Mesothelial cell of epicardium (in vitro differentiated cells): ENCODE measurements at regions not wholly inside any gene's neighbourhood (a gene's known extent, or its start where the extent isn't known, plus 50 kb on each side); places are given as distances from the start of the nearest gene placed in this dataset.

Experiments
- DNase-seq, 2 experiments: peaks; one replicate each; pipeline ENCODE4 v3.0.0; 2021; ENCODE audit warnings: low spot score in 2 of 2; ENCODE audit not compliant: unreplicated experiment in 2 of 2
- H3K27ac Mint-ChIP-seq: 2 replicates; pipeline ENCODE4 v1.8.0; 2021; ENCODE audit warnings: mixed read lengths
- H3K27me3 Mint-ChIP-seq: 2 replicates; pipeline ENCODE4 v1.8.0; 2021; ENCODE audit warnings: low read depth, mixed read lengths
- H3K36me3 Mint-ChIP-seq: 2 replicates; pipeline ENCODE4 v1.8.0; 2021; ENCODE audit warnings: mixed read lengths
- H3K4me1 Mint-ChIP-seq: 2 replicates; pipeline ENCODE4 v1.8.0; 2021; ENCODE audit warnings: mixed read lengths
- H3K4me3 Mint-ChIP-seq: 2 replicates; pipeline ENCODE4 v1.8.0; 2021; ENCODE audit warnings: mild to moderate bottlenecking, moderate library complexity, mixed read lengths
- H3K9me3 Mint-ChIP-seq: 2 replicates; pipeline ENCODE4 v1.8.0; 2021; ENCODE audit warnings: mixed read lengths
- TF ChIP-seq, protein P1 (sequence below): fragments of 200-600 bp; sonication (generic); IDR thresholded peaks from one replicate; pipeline ENCODE4 v1.5.0; 2021; ENCODE audit warnings: antibody characterized with exemption; ENCODE audit not compliant: unreplicated experiment

DNA sequence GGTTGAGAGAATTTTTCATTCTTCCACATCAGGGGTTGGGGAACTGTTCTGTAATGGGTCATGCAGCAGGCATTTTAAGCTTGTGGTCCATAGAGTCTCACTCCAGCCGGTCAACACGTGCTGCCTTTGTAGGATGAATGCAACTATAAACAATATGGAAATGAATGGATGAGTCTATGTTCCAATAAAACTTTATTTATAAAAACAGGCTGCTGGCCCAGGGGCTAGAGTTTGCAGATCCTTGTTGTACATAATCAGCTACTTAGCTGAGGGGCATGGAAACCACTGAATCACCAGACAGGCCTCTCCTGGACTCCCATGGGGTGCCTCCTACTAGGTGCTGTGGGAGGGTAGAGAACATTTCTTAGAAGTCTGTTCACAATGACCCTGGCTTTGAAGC is 243.4 kb downstream of the BMP7 start:
- no peak for DNase-seq
- Mint-ChIP-seq H3K4me3 (no peak overlapping the region), H3K27ac (no peak overlapping the region), H3K36me3 (no peaks in the 10 kb centered on the region), H3K9me3 (peaks cover 10% of the 10 kb centered on the region), H3K4me1 (peaks cover 28% of the 10 kb centered on the region), H3K27me3 (peaks cover 4% of the 10 kb centered on the region)
- TF ChIP-seq, protein P1, sequence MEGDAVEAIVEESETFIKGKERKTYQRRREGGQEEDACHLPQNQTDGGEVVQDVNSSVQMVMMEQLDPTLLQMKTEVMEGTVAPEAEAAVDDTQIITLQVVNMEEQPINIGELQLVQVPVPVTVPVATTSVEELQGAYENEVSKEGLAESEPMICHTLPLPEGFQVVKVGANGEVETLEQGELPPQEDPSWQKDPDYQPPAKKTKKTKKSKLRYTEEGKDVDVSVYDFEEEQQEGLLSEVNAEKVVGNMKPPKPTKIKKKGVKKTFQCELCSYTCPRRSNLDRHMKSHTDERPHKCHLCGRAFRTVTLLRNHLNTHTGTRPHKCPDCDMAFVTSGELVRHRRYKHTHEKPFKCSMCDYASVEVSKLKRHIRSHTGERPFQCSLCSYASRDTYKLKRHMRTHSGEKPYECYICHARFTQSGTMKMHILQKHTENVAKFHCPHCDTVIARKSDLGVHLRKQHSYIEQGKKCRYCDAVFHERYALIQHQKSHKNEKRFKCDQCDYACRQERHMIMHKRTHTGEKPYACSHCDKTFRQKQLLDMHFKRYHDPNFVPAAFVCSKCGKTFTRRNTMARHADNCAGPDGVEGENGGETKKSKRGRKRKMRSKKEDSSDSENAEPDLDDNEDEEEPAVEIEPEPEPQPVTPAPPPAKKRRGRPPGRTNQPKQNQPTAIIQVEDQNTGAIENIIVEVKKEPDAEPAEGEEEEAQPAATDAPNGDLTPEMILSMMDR: no peak

- H3K27ac Mint-ChIP-seq: no peak overlapping the region
- H3K27me3 Mint-ChIP-seq: peaks cover 8% of the 10 kb centered on the region
Observed at GRCh38 chr20:57023997-57024396, 242.4 kb downstream of the BMP7 start.

DNA sequence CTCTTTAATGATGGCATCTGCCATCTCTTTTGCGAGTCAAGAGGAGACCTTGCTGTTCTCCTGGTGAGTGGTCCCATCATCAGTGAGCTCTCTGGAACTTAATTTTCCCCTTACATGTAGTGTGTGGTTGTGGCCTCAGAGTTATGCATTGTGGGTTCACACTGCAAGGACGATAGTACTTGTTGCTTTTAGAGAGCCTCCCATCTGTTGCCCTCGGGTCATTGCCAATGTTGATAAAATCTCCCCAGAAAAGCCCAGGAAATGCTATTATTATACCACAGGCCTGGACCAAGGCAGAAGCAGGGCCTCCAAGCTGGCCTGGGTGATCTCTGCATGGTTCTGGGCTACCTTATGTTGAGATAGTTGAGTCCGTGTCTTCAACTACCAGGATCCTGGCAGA is 241.6 kb downstream of the BMP7 start:
- H3K27me3 Mint-ChIP-seq: peaks cover 8% of the 10 kb centered on the region
- H3K36me3 Mint-ChIP-seq: no peaks in the 10 kb centered on the region
- DNase-seq: no peak
- TF ChIP-seq, protein P1: no peak
- H3K9me3 Mint-ChIP-seq: peaks cover 10% of the 10 kb centered on the region
- H3K4me1 Mint-ChIP-seq: peaks cover 33% of the 10 kb centered on the region
- peak overlapping the region; percentile 66 for H3K27ac Mint-ChIP-seq
- no peak overlapping the region for H3K4me3 Mint-ChIP-seq

More at GRCh38 chr20:57023997-57024396, 242.4 kb downstream of the BMP7 start:
- Mint-ChIP-seq H3K9me3 (peaks cover 10% of the 10 kb centered on the region), H3K4me1 (peaks cover 28% of the 10 kb centered on the region), H3K36me3 (no peaks in the 10 kb centered on the region), H3K4me3 (no peak overlapping the region)
- DNase-seq: no peak
- TF ChIP-seq, protein P1: no peak

- Mint-ChIP-seq H3K4me1 (peaks cover 31% of the 10 kb centered on the region), H3K4me3 (no peak overlapping the region), H3K27me3 (peaks cover 7% of the 10 kb centered on the region), H3K9me3 (peaks cover 10% of the 10 kb centered on the region), H3K36me3 (no peaks in the 10 kb centered on the region), H3K27ac (peak overlapping the region; percentile 66)
- DNase-seq: no peak
- TF ChIP-seq, protein P1: no peak
Observed at GRCh38 chr20:57025261-57025660, 241.2 kb downstream of the BMP7 start.

DNA sequence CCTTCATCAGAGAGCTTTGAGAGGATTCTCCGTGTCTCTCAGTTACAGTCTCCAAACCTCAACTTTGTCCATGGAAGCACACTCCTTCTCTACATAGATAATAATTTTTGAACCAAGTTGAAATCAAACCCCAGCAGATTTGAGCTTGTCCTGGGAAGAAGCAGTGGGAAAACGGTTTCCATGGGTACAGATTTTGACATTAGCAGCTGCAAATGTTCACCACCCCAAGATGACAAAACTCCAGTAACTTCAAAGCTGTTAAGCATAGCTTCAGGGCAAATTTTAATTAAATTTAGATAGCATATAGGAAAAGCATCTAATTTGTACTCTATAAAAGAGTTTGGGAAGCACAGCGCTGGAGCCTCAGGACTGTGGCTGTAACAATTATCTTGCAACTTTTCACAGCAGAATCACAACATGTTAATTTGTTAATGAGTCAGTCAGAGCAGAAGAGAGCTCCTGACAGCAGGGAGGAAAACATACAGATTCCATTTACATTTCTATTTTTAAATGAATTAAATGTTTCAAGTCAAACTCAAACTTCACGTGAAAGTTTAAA is 240.7 kb downstream of the BMP7 start:
- H3K27ac Mint-ChIP-seq: peak overlapping the region; percentile 52
- no peaks in the 10 kb centered on the region for H3K36me3 Mint-ChIP-seq
- H3K27me3 Mint-ChIP-seq: peaks cover 6% of the 10 kb centered on the region
- no peak overlapping the region for H3K4me3 Mint-ChIP-seq
- peaks cover 10% of the 10 kb centered on the region for H3K9me3 Mint-ChIP-seq
- no peak for DNase-seq
- peaks cover 31% of the 10 kb centered on the region for H3K4me1 Mint-ChIP-seq
- TF ChIP-seq, protein P1: no peak

DNA sequence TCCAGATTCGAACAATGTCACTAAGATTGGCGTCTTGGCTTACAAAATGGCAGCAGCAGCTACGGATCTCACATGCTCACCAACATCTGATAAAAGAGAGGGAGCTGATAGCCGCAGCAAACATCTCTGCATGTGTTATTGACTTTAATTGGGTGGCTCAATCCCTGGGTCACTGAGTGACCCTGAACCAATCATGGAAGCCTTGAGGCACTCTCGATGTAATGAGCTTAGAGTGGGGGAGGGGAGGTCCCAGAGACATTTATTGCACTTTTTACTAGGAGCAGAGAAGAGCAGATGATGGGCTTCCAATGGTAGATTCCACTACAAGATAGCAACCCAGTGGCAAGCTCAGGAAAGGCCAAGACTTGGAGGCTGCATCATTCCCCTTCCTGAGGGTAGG is 238.7 kb downstream of the BMP7 start:
- TF ChIP-seq, protein P1: no peak
- Mint-ChIP-seq H3K27me3 (peaks cover 4% of the 10 kb centered on the region), H3K4me1 (peaks cover 47% of the 10 kb centered on the region), H3K36me3 (no peaks in the 10 kb centered on the region), H3K9me3 (peaks cover 10% of the 10 kb centered on the region), H3K4me3 (no peak overlapping the region), H3K27ac (no peak overlapping the region)
- no peak for DNase-seq
